Tibial nerve (tissue), 4 donors: ENCODE measurements at regions not wholly inside any gene's neighbourhood (a gene's known extent, or its start where the extent isn't known, plus 50 kb on each side); places are given as distances from the start of the nearest gene placed in this dataset.

Experiments
- DNase-seq, 2 donors: peaks; one replicate each; pipeline ENCODE4 v3.0.0-alpha.2; 2019; ENCODE audit warnings: low spot score in 2 of 2
- H3K27ac ChIP-seq, 4 donors: fragments of 200-600 bp; sonication (generic) in 3 of 4; one replicate each; pipeline ENCODE4 v1.5.1; 2017 to 2019; ENCODE audit warnings: mild to moderate bottlenecking in 1 of 4
- H3K27me3 ChIP-seq, 2 donors: fragments of 200-600 bp; sonication (generic) in 1 of 2; one replicate each; pipeline versions ENCODE4 v1.5.1 to v1.6.0; 2017 to 2019
- H3K36me3 ChIP-seq, 3 donors: fragments of 200-600 bp; sonication (generic); one replicate each; pipeline ENCODE4 v1.5.1; 2018 to 2019
- H3K4me1 ChIP-seq, 4 donors: fragments of 200-600 bp; sonication (generic) in 3 of 4; one replicate each; pipeline ENCODE4 v1.5.1; 2017 to 2019
- H3K4me3 ChIP-seq, 4 donors: fragments of 200-600 bp; sonication (generic) in 3 of 4; one replicate each; pipeline ENCODE4 v1.5.1; 2017 to 2019; ENCODE audit warnings: mild to moderate bottlenecking in 1 of 4, moderate library complexity in 1 of 4
- H3K9me3 ChIP-seq, 4 donors: fragments of 200-600 bp; sonication (generic) in 3 of 4; one replicate each; pipeline ENCODE4 v1.5.1; 2017 to 2019
- CTCF ChIP-seq, 5 experiments: fragments of 200-600 bp in 3 of 5; fragments of 450-650 bp in 2 of 5; sonication (generic) in 3 of 5; IDR thresholded peaks; one replicate each; pipeline ENCODE4 v1.5.1; 2016 to 2019; ENCODE audit warnings: antibody characterized with exemption in 5 of 5, mild to moderate bottlenecking in 3 of 5, moderate library complexity in 2 of 5
- EP300 ChIP-seq, 2 donors: sonication (generic); formaldehyde crosslinking; IDR thresholded peaks; one replicate each; pipeline ENCODE4 v1.6.1; 2017; ENCODE audit warnings: antibody characterized with exemption in 2 of 2, mild to moderate bottlenecking in 1 of 2
- POLR2A ChIP-seq, 2 donors: fragments of 450-650 bp; IDR thresholded peaks; one replicate each; pipeline ENCODE4 v1.6.1; 2017; ENCODE audit warnings: antibody characterized with exemption in 2 of 2, mild to moderate bottlenecking in 2 of 2, moderate library complexity in 2 of 2
- WGBS, 2 donors: methylation state at CpG; one replicate each; pipeline ENCODE4 v1.1.5; 2018; 5-methylcytosine and 5-hydroxymethylcytosine counted together

GRCh38 chr12:77151030-77151429 lies 85.7 kb upstream of the E2F7 start:
- Histone ChIP-seq H3K4me1 (no peaks in the 10 kb centered on the region), H3K9me3 (peaks cover 0 to 8% (median 0%) of the 10 kb centered on the region in 4 donors), H3K27me3 (no peaks in the 10 kb centered on the region), H3K27ac (no peak overlapping the region), H3K36me3 (no peaks in the 10 kb centered on the region), H3K4me3 (no peak overlapping the region)
- TF ChIP-seq POLR2A (IDR thresholded peaks at IDR 0.05): no peak
- no peak for TF ChIP-seq EP300 (IDR thresholded peaks at IDR 0.05)
- TF ChIP-seq CTCF (IDR thresholded peaks at IDR 0.05): no peak
- WGBS, 2 donors: 54 to 71% methylated on average over 4 of the region's 4 CpGs
- DNase-seq: no peak

- H3K36me3 ChIP-seq: no peaks in the 10 kb centered on the region
- H3K9me3 ChIP-seq: no peaks in the 10 kb centered on the region
- no peak overlapping the region for H3K27ac ChIP-seq
- DNase-seq: peak in 1 of 2 donors; percentile 13
- no peak for TF ChIP-seq POLR2A (IDR thresholded peaks at IDR 0.05)
- no peak for TF ChIP-seq CTCF (IDR thresholded peaks at IDR 0.05)
- TF ChIP-seq EP300 (IDR thresholded peaks at IDR 0.05): no peak
- no peaks in the 10 kb centered on the region for H3K4me1 ChIP-seq
- no peak overlapping the region for H3K4me3 ChIP-seq
- no peaks in the 10 kb centered on the region for H3K27me3 ChIP-seq
- 16 to 22% methylated on average over 3 of the region's 3 CpGs for WGBS, 2 donors
Measured at GRCh38 chr12:77133566-77133965, 68.2 kb upstream of the E2F7 start.

GRCh38 chr12:77131977-77132490 lies 66.7 kb upstream of the E2F7 start:
- no peak overlapping the region for H3K27ac ChIP-seq
- DNase-seq: no peak
- TF ChIP-seq POLR2A (IDR thresholded peaks at IDR 0.05): no peak
- TF ChIP-seq CTCF (IDR thresholded peaks at IDR 0.05): no peak
- no peak for TF ChIP-seq EP300 (IDR thresholded peaks at IDR 0.05)
- no peaks in the 10 kb centered on the region for H3K36me3 ChIP-seq
- WGBS, 2 donors: 82 to 86% methylated on average over 2 of the region's 2 CpGs
- no peaks in the 10 kb centered on the region for H3K27me3 ChIP-seq
- H3K9me3 ChIP-seq: no peaks in the 10 kb centered on the region
- H3K4me1 ChIP-seq: no peaks in the 10 kb centered on the region
- no peak overlapping the region for H3K4me3 ChIP-seq

- TF ChIP-seq CTCF (IDR thresholded peaks at IDR 0.05) (no peak), EP300 (IDR thresholded peaks at IDR 0.05) (no peak), POLR2A (IDR thresholded peaks at IDR 0.05) (no peak)
- H3K4me3 ChIP-seq: no peak overlapping the region
- no peaks in the 10 kb centered on the region for H3K4me1 ChIP-seq
- DNase-seq: no peak
- H3K27me3 ChIP-seq: no peaks in the 10 kb centered on the region
- no peak overlapping the region for H3K27ac ChIP-seq
- no peaks in the 10 kb centered on the region for H3K9me3 ChIP-seq
- WGBS, 2 donors: 68 to 71% methylated on average over 6 of the region's 6 CpGs
- H3K36me3 ChIP-seq: no peaks in the 10 kb centered on the region
Measured at GRCh38 chr12:77130193-77130592, 64.8 kb upstream of the E2F7 start.

GRCh38 chr12:77124767-77125166 lies 59.4 kb upstream of the E2F7 start:
- no peaks in the 10 kb centered on the region for H3K27me3 ChIP-seq
- no peak overlapping the region for H3K4me3 ChIP-seq
- H3K27ac ChIP-seq: no peak overlapping the region
- 41 to 42% methylated on average over 2 of the region's 2 CpGs for WGBS, 2 donors
- no peak for DNase-seq
- no peaks in the 10 kb centered on the region for H3K36me3 ChIP-seq
- no peaks in the 10 kb centered on the region for H3K9me3 ChIP-seq
- H3K4me1 ChIP-seq: no peaks in the 10 kb centered on the region
- TF ChIP-seq EP300 (IDR thresholded peaks at IDR 0.05) (no peak), POLR2A (IDR thresholded peaks at IDR 0.05) (no peak), CTCF (IDR thresholded peaks at IDR 0.05) (no peak)
